GM18868 (cell line): ENCODE measurements at regions not wholly inside any gene's neighbourhood (a gene's known extent, or its start where the extent isn't known, plus 50 kb on each side); places are given as distances from the start of the nearest gene placed in this dataset.
"Not testable (repeated sequence)": the region's sequence is repeated elsewhere in the genome, so short reads cannot be mapped to it uniquely, and the experiment has no call there.

Experiments
- ATAC-seq: cut with Tn5 transposase; IDR thresholded peaks from one replicate; pipeline ENCODE4 v1.9.1; 2021; ENCODE audit warnings: mild to moderate bottlenecking, moderate library complexity; ENCODE audit not compliant: unreplicated experiment

GRCh38 chr22:22193923-22194322 is 50.7 kb upstream of the VPREB1 start:
- no peak for ATAC-seq

DNA sequence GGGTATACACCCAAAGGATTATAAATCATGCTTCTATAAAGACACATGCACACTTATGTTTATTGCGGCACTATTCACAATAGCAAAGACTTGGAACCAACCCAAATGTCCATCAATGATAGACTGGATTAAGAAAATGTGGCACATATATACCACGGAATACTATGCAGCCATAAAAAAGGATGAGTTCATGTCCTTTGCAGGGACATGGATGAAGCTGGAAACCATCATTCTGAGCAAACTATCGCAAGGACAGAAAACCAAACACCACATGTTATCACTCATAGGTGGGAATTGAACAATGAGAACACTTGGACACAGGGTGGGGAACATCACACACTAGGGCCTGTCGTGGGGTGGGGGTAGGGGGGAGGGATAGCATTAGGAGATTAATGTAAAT is 51.1 kb upstream of the VPREB1 start:
- not testable (repeated sequence) for ATAC-seq

- not testable (repeated sequence) for ATAC-seq
Measured at GRCh38 chr22:22193006-22193405, 51.6 kb upstream of the VPREB1 start.

DNA sequence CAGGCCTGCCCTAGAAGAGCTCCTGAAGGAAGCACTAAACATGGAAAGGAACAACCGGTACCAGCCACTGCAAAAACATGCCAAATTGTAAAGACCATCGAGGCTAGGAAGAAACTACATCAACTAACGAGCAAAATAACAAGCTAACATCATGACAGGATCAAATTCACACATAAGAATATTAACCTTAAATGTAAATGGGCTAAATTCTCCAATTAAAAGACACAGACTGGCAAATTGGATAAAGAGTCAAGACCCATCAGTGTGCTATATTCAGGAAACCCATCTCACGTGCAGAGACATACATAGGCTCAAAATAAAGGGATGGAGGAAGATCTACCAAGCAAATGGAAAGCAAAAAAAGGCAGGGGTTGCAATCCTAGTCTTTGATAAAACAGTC is 54.8 kb upstream of the VPREB1 start:
- ATAC-seq = not testable (repeated sequence)

- ATAC-seq = not testable (repeated sequence)
Measured at GRCh38 chr22:22187863-22188262, 56.7 kb upstream of the VPREB1 start.

- no peak for ATAC-seq
Measured at GRCh38 chr22:22187299-22187698, 57.3 kb upstream of the VPREB1 start.

GRCh38 chr22:22185844-22186499 is 58.6 kb upstream of the VPREB1 start:
- ATAC-seq = no peak

DNA sequence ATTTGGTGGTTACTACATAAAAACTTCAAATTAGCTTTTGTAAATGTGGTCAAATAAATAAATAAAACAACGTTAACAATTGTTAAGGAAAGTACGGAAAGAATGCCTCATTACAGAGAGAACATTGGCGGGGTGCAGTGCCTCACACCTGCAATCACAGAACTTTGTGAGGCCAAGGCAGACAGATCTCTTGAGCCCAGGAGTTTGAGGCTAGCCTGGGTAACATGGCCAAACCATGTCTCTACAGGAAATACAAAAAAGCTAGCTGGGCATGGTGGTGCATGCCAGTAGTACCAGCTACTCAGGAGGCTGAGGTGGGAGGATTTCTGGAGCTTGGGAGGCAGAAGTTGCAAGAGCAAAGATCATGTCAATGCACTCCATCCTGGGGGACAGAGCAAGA is 59.4 kb upstream of the VPREB1 start:
- ATAC-seq = no peak

DNA sequence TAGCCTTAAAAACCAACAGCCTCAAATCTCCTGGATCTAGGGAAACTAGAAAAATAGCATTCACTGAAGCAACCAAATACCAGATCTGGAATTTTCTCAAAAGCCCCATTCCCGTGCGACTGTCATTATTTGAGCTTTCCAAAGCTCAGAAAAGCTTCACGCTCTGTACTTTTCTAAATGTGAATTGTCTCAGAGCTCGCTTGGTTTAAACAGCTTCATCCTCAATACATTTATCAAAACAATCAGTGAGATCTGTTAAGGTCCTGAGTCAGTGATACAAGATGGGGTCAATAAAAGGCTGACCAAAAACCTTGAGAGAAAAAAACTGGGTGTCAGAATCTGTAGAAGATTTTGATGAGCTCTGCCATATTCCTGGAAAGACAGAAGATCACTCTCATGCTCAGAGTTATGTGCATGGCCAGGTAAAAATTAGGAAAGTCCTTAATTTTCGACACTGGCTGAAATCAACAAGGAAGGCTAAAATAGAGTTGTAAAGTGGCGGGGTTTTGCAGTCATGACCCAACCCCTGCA is 60.2 kb upstream of the VPREB1 start:
- ATAC-seq = no peak

- no peak for ATAC-seq
Measured at GRCh38 chr22:22182990-22183264, 61.7 kb upstream of the VPREB1 start.

DNA sequence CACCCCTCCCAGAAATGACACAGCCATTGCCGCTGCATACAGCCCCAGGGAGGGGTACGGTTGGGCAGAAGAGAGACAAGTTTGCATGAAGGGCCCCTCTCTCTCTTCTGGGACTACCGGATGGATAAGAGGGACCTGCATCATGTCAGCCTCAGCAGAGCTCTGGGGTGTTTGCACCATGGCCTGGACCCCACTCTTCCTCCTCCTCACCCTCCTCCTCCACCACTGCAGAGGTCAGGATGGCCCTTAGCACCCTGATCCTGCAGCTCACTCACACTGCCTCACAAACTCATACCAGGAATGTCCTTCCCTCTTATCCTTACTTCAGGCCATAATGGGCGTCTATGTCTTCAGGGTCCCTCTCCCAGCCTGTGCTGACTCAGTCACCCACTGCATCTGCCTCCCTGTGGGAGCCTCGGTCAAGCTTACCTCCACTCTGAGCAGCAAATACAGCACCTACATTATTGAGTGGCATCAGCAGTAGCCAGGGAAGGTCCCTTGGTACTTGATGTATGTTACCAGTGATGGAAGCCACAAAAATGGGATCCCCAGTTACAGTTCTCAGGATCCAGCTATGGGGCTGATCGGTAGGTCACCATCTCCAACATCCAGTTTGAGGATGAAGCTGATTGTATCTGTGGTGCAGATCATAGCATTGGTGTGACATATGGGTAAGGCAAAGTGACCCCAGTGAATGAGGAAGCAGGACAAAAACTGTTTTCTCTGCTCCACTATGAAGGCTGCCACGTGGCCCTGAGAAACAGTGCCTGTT is 62.2 kb upstream of the VPREB1 start:
- ATAC-seq = no peak

DNA sequence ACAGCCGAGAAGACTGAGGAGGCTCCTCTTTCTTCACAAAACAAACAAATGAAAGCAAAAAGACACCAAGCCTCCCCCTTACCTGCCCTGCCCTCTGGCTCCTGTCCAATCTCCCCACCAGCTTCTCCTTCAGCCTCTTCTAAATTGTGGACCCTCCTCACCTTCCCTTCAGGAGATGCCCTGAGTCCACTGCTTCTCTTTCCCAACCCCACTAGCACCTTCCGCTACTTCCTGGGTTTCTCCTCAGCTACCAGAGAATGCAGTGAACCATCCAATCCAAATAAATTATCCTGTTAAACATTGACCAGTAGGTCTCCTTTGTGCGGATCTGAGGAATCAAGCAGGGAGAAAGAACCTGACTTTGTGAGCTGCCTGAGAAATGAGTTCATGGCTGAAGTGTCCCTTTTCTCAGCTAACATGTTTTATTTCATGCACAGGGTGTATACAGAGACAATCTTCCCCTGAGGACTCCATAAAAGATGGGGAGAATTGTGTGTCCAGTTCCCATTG is 63.2 kb upstream of the VPREB1 start:
- ATAC-seq = no peak

DNA sequence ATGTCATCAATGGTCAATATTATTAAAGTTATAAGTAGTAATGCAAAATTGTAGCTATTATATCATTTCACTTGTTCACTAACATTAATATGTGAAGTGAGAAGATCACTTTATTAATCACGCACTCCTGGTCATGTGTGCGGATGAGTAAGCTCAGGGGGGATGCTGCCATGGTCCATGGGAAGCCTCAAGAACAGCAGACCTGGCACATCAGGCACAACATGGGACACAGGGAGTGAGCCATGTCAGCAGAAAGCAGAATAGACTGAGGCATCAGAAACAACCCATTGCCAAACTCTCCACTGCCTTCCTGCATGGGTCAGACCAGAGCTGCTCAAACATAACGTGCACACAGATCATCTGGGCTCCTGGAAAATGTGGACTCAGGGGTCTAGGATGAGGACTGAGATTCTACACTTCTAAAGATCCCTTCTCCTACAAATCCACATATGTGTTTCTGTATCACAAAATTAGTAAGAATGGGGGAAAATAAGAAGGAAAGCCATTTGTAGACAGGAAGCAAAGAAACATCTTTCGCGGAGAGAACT is 63.8 kb upstream of the VPREB1 start:
- ATAC-seq = no peak

DNA sequence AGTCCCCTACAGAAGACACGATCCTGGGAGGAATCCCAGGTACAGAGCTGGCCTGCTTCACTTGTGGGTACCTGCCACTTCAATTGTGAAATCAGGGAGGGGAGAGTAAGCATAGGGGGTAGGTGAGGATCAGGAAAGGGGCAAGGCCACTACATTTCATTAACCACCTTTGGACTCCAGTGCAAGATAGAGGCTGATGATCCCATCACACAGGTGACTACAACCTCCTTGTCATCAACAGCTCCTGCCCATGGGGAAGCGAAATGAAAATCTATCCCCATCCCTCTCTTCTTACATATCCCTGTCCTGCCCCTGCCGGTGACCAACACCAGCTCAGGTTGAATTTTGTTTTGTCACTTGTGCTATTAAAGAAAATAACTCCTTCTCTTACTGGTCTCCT is 64.7 kb upstream of the VPREB1 start:
- ATAC-seq = no peak

GRCh38 chr22:22178992-22179391 is 65.6 kb upstream of the VPREB1 start:
- ATAC-seq = no peak

DNA sequence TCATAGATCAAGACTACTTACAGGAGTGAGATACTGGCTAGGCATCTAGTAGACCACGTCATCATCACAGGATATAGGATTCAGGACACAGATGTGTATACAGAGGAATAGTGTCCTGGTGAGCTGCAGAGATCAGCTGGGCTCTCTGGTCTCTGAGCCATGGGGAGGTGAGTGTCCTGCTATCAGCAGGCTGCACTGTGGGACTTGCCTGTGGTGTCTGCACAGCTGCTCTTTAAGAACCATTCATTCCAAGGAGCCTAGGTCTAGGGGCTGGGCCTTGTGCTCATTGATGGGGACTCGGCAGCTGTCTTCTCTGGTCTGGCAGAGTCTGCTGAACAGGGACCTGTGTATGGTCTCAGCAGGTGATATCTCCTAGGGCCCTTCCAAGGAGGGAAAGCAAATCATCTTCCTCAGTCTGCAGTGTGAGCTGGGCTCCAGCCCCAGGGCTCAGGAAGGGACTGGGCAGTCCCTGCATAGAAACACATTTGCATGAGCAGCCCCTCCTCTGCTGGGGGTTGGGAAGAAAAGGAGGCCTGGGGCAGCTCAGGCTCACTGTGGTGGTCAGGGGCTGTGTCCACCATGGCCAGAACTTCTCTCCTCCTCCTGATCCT is 66.1 kb upstream of the VPREB1 start:
- ATAC-seq = no peak

DNA sequence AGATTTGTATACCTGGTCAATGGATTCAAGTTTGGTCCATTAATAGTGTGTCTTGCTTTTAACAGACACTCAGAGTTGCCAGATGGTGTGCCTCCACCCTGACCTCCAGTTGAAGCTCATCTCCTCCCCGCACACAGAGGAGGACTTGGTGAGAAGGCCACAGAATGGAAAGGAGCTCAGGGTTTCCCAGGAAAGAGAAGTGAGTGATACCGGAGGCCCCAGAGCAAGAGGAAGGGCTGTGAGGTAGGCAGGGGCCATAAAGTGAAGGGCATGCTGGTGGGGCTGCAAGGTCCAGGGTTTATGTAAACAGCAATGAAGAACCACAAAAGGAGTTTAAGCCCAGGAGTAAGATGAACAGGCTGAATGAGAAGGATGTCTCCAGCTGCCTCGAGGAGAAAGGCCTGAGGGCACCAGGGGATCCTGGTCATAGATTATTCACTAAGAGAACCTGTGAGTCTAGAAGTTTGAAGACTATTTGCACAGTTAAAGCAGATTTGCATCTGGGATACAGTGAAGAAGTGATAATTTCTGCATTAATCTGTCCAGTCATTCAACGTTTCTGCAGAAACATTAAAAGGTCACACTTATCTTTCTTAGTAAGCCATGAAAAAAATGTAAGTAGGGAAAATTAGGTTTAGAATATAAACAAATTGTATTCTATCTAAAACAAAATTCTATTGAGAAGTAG is 67.5 kb upstream of the VPREB1 start:
- ATAC-seq = no peak

DNA sequence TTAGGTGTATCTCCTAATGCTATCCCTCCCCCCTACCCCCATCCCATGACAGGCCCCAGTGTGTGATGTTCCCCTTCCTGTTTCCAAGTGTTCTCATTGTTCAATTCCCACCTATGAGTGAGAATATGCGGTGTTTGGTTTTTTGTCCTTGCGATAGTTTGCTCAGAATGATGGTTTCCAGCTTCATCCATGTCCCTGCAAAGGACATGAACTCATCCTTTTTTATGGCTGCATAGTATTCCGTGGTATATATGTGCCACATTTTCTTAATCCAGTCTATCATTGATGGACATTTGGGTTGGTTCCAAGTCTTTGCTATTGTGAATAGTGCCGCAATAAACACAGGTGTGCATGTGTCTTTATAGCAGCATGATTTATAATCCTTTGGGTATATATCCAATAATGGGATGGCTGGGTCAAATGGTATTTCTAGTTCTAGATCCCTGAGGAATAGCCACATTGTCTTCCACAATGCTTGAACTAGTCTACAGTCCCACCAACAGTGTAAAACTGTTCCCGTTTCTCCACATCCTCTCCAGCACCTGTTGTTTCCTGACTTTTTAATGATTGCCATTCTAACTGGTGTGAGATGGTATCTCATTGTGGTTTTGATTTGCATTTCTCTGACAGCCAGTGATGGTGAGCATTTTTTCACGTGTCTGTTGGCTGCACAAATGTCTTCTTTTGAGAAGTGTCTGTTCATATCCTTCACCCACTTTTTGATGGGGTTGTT is 71.5 kb upstream of the VPREB1 start:
- ATAC-seq = not testable (repeated sequence)

- ATAC-seq = no peak
Measured at GRCh38 chr22:22171357-22172218, 73.0 kb upstream of the VPREB1 start.
